HEK293T (cell line): ENCODE measurements at regions not wholly inside any gene's neighbourhood (a gene's known extent, or its start where the extent isn't known, plus 50 kb on each side); places are given as distances from the start of the nearest gene placed in this dataset.

Experiments used
- ARNT ChIP-seq: fragments of 450-650 bp; IDR thresholded peaks from 2 replicates; pipeline ENCODE4 v1.6.1; 2017; ENCODE audit warnings: mild to moderate bottlenecking
- BHLHE40 ChIP-seq: fragments of 450-650 bp; IDR thresholded peaks from 2 replicates; pipeline ENCODE4 v1.6.1; 2016; ENCODE audit warnings: mild to moderate bottlenecking, moderate library complexity, borderline replicate concordance
- ELF4 ChIP-seq: fragments of 450-650 bp; IDR thresholded peaks from 2 replicates; pipeline ENCODE4 v1.6.1; 2017; ENCODE audit warnings: antibody characterized with exemption
- FOXA1 ChIP-seq: fragments of 450-650 bp; IDR thresholded peaks from 2 replicates; pipeline ENCODE4 v1.6.1; 2016; ENCODE audit warnings: mild to moderate bottlenecking
- FOXK2 ChIP-seq: fragments of 450-650 bp; IDR thresholded peaks from 2 replicates; pipeline ENCODE4 v1.6.1; 2016; ENCODE audit warnings: mild to moderate bottlenecking
- FOXM1 ChIP-seq: fragments of 450-650 bp; IDR thresholded peaks from 2 replicates; pipeline ENCODE4 v1.6.1; 2017; ENCODE audit warnings: mild to moderate bottlenecking, borderline replicate concordance
- L3MBTL2 ChIP-seq: fragments of 450-650 bp; conservative IDR thresholded peaks from 2 replicates; pipeline ENCODE4 v1.6.1; 2016; ENCODE audit warnings: mild to moderate bottlenecking
- LEF1 ChIP-seq: fragments of 450-650 bp; IDR thresholded peaks from 2 replicates; pipeline ENCODE4 v1.6.1; 2017; ENCODE audit warnings: mild to moderate bottlenecking, borderline replicate concordance
- NFRKB ChIP-seq: fragments of 450-650 bp; IDR thresholded peaks from 2 replicates; pipeline ENCODE4 v1.6.1; 2016; ENCODE audit warnings: mild to moderate bottlenecking, moderate library complexity
- PKNOX1 ChIP-seq: fragments of 450-650 bp; IDR thresholded peaks from 2 replicates; pipeline ENCODE4 v1.6.1; 2016
- SP1 ChIP-seq: fragments of 450-650 bp; IDR thresholded peaks from 2 replicates; pipeline ENCODE4 v1.6.1; 2017
- SUZ12 ChIP-seq: fragments of 450-650 bp; IDR thresholded peaks from 2 replicates; pipeline ENCODE4 v1.6.1; 2016; ENCODE audit warnings: mild to moderate bottlenecking
- TARDBP ChIP-seq: fragments of 450-650 bp; IDR thresholded peaks from 2 replicates; pipeline ENCODE4 v1.6.1; 2016
- ZNF384 ChIP-seq: fragments of 450-650 bp; IDR thresholded peaks from 2 replicates; pipeline ENCODE4 v1.6.1; 2016

- no peak for TF ChIP-seq L3MBTL2
- TF ChIP-seq PKNOX1 = no peak
- TF ChIP-seq BHLHE40 = no peak
- TF ChIP-seq ELF4 = no peak
- TF ChIP-seq FOXM1 = no peak
- TF ChIP-seq TARDBP = no peak
- no peak for TF ChIP-seq SUZ12
- no peak for TF ChIP-seq LEF1
- TF ChIP-seq FOXK2 = no peak
- TF ChIP-seq ZNF384 = no peak
- TF ChIP-seq ARNT = no peak
- TF ChIP-seq SP1 = no peak
- no peak for TF ChIP-seq FOXA1
- TF ChIP-seq NFRKB = no peak
Measured at GRCh38 chr5:158431369-158432029, 572.6 kb upstream of the CLINT1 start.
